BJ (cell line): ENCODE measurements at regions not wholly inside any gene's neighbourhood (a gene's known extent, or its start where the extent isn't known, plus 50 kb on each side); places are given as distances from the start of the nearest gene placed in this dataset.

ENCODE experiments used
- CTCF ChIA-PET: fragments of 350-600 bp; formaldehyde crosslinking; extraction: SDS; loops from one replicate; lab custom pipeline; 2021; ENCODE audit warnings: antibody characterized with exemption, inconsistent platforms; lab: Yijun Ruan, JAX
- POLR2A ChIA-PET: fragments of 300-600 bp; sonication (Branson Sonifier 250); formaldehyde crosslinking; extraction: SDS; loops from one replicate; lab custom pipeline; 2021; ENCODE audit warnings: antibody characterized with exemption; lab: Charles Lee
- DNase-seq: peaks from one replicate; pipeline ENCODE4 v3.0.0-alpha.2; 2011; ENCODE audit warnings: low read depth
- H3K27me3 ChIP-seq: 2 replicates; pipeline ENCODE4 v1.6.0; 2011; ENCODE audit warnings: low read length; ENCODE audit not compliant: control insufficient read depth, insufficient read depth
- H3K36me3 ChIP-seq: 2 replicates; pipeline ENCODE4 v1.5.1; 2011; ENCODE audit warnings: low read length; ENCODE audit not compliant: control insufficient read depth, insufficient read depth
- H3K4me3 ChIP-seq: 2 replicates; pipeline ENCODE4 v1.5.1; 2011; ENCODE audit warnings: low read depth, mild to moderate bottlenecking, control low read depth, low read length
- CTCF ChIP-seq: IDR thresholded peaks from 2 replicates; pipeline ENCODE4 v1.5.1; 2011; ENCODE audit warnings: low read depth, mild to moderate bottlenecking, control low read depth, inconsistent platforms, low read length, moderate library complexity; ENCODE audit not compliant: insufficient read depth

GRCh38 chr3:170725285-170725731 is 139.4 kb upstream of the SLC7A14 start:
- no peaks in the 10 kb centered on the region for H3K27me3 ChIP-seq
- H3K4me3 ChIP-seq, result no peak overlapping the region
- POLR2A ChIA-PET, result no interaction called here
- TF ChIP-seq CTCF, result peak; percentile 17; the same call in 1 of the 2 replicates
- CTCF ChIA-PET, result interaction anchor here (0.9 to 3.6 kb wide), 10 partner anchors 9 to 311 kb away, joined by 3 to 13 read pairs (median 4); no protein-coding TSS in a partner anchor
- no peaks in the 10 kb centered on the region for H3K36me3 ChIP-seq
- no peak for DNase-seq

- Histone ChIP-seq H3K36me3 (no peaks in the 10 kb centered on the region), H3K4me3 (no peak overlapping the region), H3K27me3 (no peaks in the 10 kb centered on the region)
- no peak for TF ChIP-seq CTCF
- no peak for DNase-seq
- POLR2A ChIA-PET, result no interaction called here
- CTCF ChIA-PET, result interaction anchor here (0.9 to 3.6 kb wide), 10 partner anchors 10 to 311 kb away, joined by 3 to 13 read pairs (median 4); no protein-coding TSS in a partner anchor
Observed at GRCh38 chr3:170724599-170725280, 138.9 kb upstream of the SLC7A14 start.

GRCh38 chr3:170723241-170723640 is 137.4 kb upstream of the SLC7A14 start:
- Histone ChIP-seq H3K36me3 (no peaks in the 10 kb centered on the region), H3K27me3 (no peaks in the 10 kb centered on the region), H3K4me3 (no peak overlapping the region)
- DNase-seq, result no peak
- POLR2A ChIA-PET, result no interaction called here
- TF ChIP-seq CTCF, result no peak
- CTCF ChIA-PET, result interaction anchor here (1.6 to 2.3 kb wide), 3 partner anchors 10 to 87 kb away, joined by 3 to 13 read pairs (median 10); no protein-coding TSS in a partner anchor

- no peak for TF ChIP-seq CTCF
- Histone ChIP-seq H3K4me3 (no peak overlapping the region), H3K36me3 (no peaks in the 10 kb centered on the region), H3K27me3 (no peaks in the 10 kb centered on the region)
- CTCF ChIA-PET, result interaction anchor here (1.6 kb wide), 1 partner anchor 10 kb away, joined by 3 read pairs; no protein-coding TSS in a partner anchor
- DNase-seq, result no peak
- POLR2A ChIA-PET, result no interaction called here
Observed at GRCh38 chr3:170721563-170721962, 135.7 kb upstream of the SLC7A14 start.

GRCh38 chr3:170719300-170719699 is 133.4 kb upstream of the SLC7A14 start:
- Histone ChIP-seq H3K27me3 (no peaks in the 10 kb centered on the region), H3K4me3 (no peak overlapping the region), H3K36me3 (no peaks in the 10 kb centered on the region)
- ChIA-PET POLR2A (no interaction called here), CTCF (interaction anchor here (0.5 to 1.2 kb wide), 2 partner anchors 93 to 390 kb away, joined by 3 to 5 read pairs; no protein-coding TSS in a partner anchor)
- DNase-seq, result no peak
- no peak for TF ChIP-seq CTCF
